ENCODE measurements at regions not wholly inside any gene's neighbourhood (a gene's known extent, or its start where the extent isn't known, plus 50 kb on each side); places are given as distances from the start of the nearest gene placed in this dataset.

DNA sequence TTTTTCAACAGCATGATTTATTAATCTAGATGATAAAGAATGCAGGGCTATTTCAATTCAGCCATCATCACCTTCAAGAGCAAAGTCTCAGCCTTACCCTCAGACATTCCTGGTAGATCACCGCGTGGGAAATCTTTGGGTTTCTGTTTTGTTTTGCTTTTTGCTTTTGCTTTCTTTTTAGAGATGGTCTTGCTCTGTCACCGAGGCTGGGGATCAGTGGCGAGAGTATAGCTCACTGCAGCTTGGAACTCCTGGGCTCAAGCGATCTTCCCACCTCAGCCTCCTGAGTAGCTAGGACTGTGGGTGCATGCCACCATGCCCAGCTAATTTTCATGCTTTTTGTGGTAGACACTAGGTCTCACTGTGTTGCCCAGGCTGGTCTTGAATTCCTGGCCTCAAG is 289.7 kb downstream of the AJAP1 start:
- no peak for DNase-seq

DNA sequence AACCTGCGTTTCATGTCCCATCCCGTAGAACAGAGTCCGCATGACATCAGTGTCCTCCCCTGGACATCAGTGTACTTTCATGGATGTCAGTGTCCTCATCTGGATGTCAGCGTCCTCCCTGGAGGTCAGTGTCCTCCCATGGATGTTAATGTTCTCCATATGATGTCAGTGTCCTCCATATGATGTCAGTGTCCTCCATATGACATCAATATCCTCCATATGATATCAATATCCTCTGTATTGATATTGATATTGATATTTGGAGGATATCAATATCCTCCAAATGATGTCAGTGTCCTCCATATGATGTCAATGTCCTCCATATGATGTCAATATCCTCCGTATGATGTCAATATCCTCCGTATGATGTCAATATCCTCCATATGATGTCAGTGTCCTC is 284.9 kb downstream of the AJAP1 start:
- DNase-seq: no peak

GRCh38 chr1:4937876-4938534 is 283.6 kb downstream of the AJAP1 start:
- no peak for DNase-seq

DNA sequence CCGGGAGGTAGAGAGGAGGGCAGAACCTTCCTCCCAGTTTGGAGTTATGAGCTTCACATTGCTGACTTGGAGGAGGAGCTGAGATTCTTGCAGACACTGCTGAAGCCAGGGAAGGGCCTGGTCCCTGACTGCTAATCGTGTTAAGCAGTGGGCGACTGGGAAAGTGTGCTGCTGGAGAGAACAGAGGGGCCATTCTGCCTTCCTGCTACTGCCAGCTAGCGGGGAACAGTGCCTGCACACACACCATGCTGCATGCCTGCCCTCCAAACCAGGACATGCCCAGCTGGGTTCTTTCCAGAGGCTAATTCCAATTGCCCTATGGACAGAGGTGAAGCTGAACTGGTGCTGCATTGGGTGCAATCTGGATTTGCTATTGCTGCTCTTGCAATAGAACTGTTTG is 281.4 kb downstream of the AJAP1 start:
- DNase-seq: no peak

GRCh38 chr1:4933232-4933631 is 278.8 kb downstream of the AJAP1 start:
- DNase-seq: no peak

- no peak for DNase-seq
Measured at GRCh38 chr1:4932311-4933030, 278.1 kb downstream of the AJAP1 start.

DNA sequence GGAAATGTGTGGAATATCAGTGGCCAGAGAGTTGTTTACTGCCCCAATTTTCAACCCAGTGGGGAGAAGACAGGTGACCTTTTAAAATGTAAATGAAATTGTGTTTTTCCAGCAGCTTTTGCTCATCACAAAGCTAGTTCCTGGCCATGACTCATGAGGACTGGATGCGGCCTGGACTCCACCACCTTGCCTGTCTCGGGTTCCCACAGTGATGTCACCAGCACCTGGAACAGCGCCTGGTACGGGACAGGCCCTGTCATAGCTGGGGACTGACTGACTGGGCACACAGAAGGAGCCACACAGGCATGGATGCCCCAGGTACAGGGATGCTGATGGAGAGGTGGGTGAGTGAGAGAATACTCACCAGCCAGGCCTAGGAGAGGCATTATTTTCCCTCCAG is 277.1 kb downstream of the AJAP1 start:
- DNase-seq: no peak

DNA sequence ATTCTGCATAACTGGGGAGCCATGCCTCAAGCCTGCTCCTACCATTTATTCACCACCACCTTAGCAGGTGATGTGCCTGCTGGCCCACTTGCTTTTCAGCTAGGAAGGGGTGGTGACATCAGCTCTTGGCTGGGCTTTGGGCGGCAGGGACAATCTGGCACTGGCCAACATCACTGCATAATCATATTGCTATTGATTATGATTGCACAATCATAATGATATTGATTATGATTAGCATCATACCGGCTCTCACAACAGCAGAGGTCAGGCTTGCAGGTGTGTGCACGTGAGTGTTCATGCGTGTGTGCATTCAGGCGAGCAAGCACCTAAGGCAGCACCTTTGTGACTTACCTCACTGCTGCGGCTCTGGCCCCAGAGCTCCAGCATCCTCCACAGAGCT is 273.8 kb downstream of the AJAP1 start:
- no peak for DNase-seq

GRCh38 chr1:4924356-4924755 is 269.9 kb downstream of the AJAP1 start:
- no peak for DNase-seq

GRCh38 chr1:4916610-4917009 is 262.2 kb downstream of the AJAP1 start:
- no peak for DNase-seq

- DNase-seq: no peak
Measured at GRCh38 chr1:4915154-4915553, 260.7 kb downstream of the AJAP1 start.

GRCh38 chr1:4908486-4908885 is 254.1 kb downstream of the AJAP1 start:
- DNase-seq: no peak

DNA sequence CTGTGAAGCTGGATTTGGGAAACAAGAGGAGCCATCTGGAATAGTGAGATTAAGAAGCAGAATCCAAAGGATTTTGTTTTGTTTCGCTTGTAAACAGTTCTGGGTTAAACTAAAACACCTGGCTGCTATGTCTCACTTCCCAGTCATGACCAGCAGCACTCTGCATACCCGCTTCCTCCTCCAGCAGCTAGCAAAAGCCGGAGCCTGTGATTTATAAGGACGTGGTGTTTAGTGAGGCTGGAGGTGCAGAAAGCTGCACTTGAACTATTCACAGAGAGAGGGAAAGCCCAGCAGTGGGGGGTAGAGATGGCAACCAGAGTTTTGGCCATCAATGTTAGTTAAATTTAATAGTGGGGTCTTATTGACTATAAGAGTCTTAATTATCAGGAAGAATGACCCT is 240.2 kb downstream of the AJAP1 start:
- DNase-seq: no peak

GRCh38 chr1:4880626-4881025 is 226.2 kb downstream of the AJAP1 start:
- DNase-seq: no peak

- no peak for DNase-seq
Measured at GRCh38 chr1:4877426-4877825, 223.0 kb downstream of the AJAP1 start.

- DNase-seq: no peak
Measured at GRCh38 chr1:4871373-4871772, 217.0 kb downstream of the AJAP1 start.

GRCh38 chr1:4868521-4868920 is 214.1 kb downstream of the AJAP1 start:
- DNase-seq: no peak

DNA sequence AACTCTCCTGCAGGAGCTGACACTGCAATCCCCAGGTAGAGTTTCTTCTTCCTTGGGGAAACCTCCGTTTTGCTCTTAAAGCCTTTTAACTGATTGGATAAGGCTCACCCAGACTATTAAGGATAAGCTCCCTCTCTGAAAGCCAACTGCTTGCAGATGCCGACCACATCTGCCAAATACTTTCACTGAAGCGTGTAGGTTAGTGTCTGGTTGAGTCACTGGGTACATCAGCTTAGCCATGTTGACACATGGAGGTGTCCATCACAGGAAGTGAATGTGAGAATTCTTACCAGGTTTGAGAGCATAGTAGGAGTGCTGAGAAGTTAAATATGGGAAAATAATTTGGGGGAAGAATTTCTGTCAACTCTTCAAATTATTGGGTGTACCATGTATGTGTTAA is 202.0 kb downstream of the AJAP1 start:
- no peak for DNase-seq

GRCh38 chr1:4854367-4854766 is 200.0 kb downstream of the AJAP1 start:
- DNase-seq: no peak

- DNase-seq: no peak
Measured at GRCh38 chr1:4853904-4854303, 199.5 kb downstream of the AJAP1 start.

GRCh38 chr1:4851385-4852065 is 197.1 kb downstream of the AJAP1 start:
- no peak for DNase-seq

GRCh38 chr1:4848431-4848830 is 194.0 kb downstream of the AJAP1 start:
- no peak for DNase-seq

DNA sequence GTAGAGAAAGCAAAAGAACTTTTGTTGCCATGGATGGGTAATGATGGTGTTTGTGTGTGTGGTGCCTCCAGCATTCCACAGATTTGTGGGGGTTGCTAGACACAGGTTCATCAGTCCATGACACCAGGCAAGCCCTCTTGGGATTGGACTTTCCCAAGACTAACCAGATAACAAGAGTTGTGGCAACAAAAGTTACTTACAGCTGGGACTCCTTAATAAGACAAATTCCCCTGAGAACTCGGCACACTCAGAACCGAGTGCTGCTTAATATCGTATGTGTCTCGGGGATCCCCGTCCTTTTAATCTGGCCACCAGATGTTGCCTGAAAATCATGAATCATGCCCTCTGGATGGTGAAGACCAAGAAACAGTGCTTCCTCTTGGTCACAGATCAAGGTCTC is 193.3 kb downstream of the AJAP1 start:
- no peak for DNase-seq

Measured in occipital lobe (tissue), 1 donor.